ENCODE measurements at regions not wholly inside any gene's neighbourhood (a gene's known extent, or its start where the extent isn't known, plus 50 kb on each side); places are given as distances from the start of the nearest gene placed in this dataset.

GRCh38 chr14:63795532-63795931 lies 57.3 kb upstream of the SYNE2 start:
- no peak overlapping the region for H3K9ac ChIP-seq
- no peak overlapping the region for H3K27ac ChIP-seq
- peak; percentile 16 for DNase-seq
- H3K36me3 ChIP-seq (ENCODE audit: low read depth) = no peaks in the 10 kb centered on the region
- H3K79me2 ChIP-seq (ENCODE audit: insufficient read depth) = no peaks in the 10 kb centered on the region
- no peaks in the 10 kb centered on the region for H3K9me2 ChIP-seq (ENCODE audit: insufficient read depth)
- no peaks in the 10 kb centered on the region for H3K9me3 ChIP-seq (ENCODE audit: low read depth)
- H3K4me2 ChIP-seq (ENCODE audit: unreplicated experiment) = no peak overlapping the region
- H2AFZ ChIP-seq = no peak overlapping the region
- TF ChIP-seq EZH2 (IDR thresholded peaks at IDR 0.05; ENCODE audit: insufficient read depth, poor library complexity, severe bottlenecking) = no peak
- TF ChIP-seq EZH2phosphoT487 (IDR thresholded peaks at IDR 0.05; ENCODE audit: insufficient read depth, low read depth) = no peak
- in situ Hi-C loops (cut with MboI) = loop anchor here (5.0 kb wide), 1 partner anchor 507 kb away; no protein-coding TSS in a partner anchor
- H3K4me3 ChIP-seq = no peak overlapping the region
- H3F3A ChIP-seq (ENCODE audit: insufficient read depth) = no peaks in the 10 kb centered on the region
- H4K20me1 ChIP-seq (ENCODE audit: insufficient read depth) = no peaks in the 10 kb centered on the region
- peaks cover 4% of the 10 kb centered on the region; the same call in 1 of the 2 replicates for H3K27me3 ChIP-seq (replicated peaks; ENCODE audit: insufficient read depth)
- no peaks in the 10 kb centered on the region for H3K4me1 ChIP-seq (ENCODE audit: insufficient read depth)
- 22 to 24% methylated on average over 2 of the region's 2 CpGs for WGBS, 2 experiments (ENCODE audit: low coverage in 1 of 2, low lambda C conversion rate in 2 of 2, missing lambda C conversion rate in 2 of 2)

DNA sequence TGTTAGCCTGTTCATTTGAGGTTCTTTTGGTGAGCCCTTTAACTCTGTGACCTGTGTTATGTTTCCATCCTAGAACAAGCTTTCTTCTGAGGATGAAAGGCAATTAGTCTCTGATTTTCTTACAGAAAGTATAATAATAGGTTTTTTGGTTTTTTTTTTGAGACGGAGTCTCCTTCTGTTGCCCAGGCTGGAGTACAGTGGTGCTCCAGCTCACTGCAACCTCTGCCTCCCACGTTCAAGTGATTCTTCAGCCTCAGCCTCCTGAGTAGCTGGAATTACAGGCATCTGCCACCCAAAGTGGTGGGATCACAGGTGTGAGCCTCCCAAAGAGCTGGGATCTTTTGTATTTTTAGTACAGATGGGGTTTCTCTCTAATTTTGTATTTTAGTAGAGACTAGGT lies 52.7 kb upstream of the SYNE2 start:
- Histone ChIP-seq H3K27ac (no peak overlapping the region), H3K4me3 (peak overlapping the region; percentile 76)
- no peak for DNase-seq

GRCh38 chr14:63800651-63801375 lies 52.0 kb upstream of the SYNE2 start:
- Histone ChIP-seq H3K27me3 (replicated peaks; ENCODE audit: insufficient read depth) (no peaks in the 10 kb centered on the region), H3K4me3 (no peak overlapping the region), H3K9me2 (ENCODE audit: insufficient read depth) (no peaks in the 10 kb centered on the region), H3F3A (ENCODE audit: insufficient read depth) (no peaks in the 10 kb centered on the region), H3K4me2 (ENCODE audit: unreplicated experiment) (no peak overlapping the region), H3K27ac (no peak overlapping the region), H3K79me2 (ENCODE audit: insufficient read depth) (no peaks in the 10 kb centered on the region), H4K20me1 (ENCODE audit: insufficient read depth) (no peaks in the 10 kb centered on the region), H3K36me3 (ENCODE audit: low read depth) (no peaks in the 10 kb centered on the region), H2AFZ (peak overlapping the region; percentile 88; the same call in 1 of the 2 replicates), H3K9ac (no peak overlapping the region), H3K9me3 (ENCODE audit: low read depth) (no peaks in the 10 kb centered on the region), H3K4me1 (ENCODE audit: insufficient read depth) (no peaks in the 10 kb centered on the region)
- in situ Hi-C loops (cut with MboI) = no loop called here
- TF ChIP-seq EZH2phosphoT487 (IDR thresholded peaks at IDR 0.05; ENCODE audit: insufficient read depth, low read depth) (no peak), EZH2 (IDR thresholded peaks at IDR 0.05; ENCODE audit: insufficient read depth, poor library complexity, severe bottlenecking) (no peak)
- WGBS, 2 experiments (ENCODE audit: low coverage in 1 of 2, low lambda C conversion rate in 2 of 2, missing lambda C conversion rate in 2 of 2) = 61 to 69% methylated on average over 3 of the region's 3 CpGs
- no peak for DNase-seq

More for the DNA sequence above, 52.7 kb upstream of the SYNE2 start:
- Histone ChIP-seq H3K79me2 (ENCODE audit: insufficient read depth) (no peaks in the 10 kb centered on the region), H3K9me3 (ENCODE audit: low read depth) (no peaks in the 10 kb centered on the region), H3F3A (ENCODE audit: insufficient read depth) (no peaks in the 10 kb centered on the region), H3K9me2 (ENCODE audit: insufficient read depth) (no peaks in the 10 kb centered on the region), H3K27me3 (replicated peaks; ENCODE audit: insufficient read depth) (no peaks in the 10 kb centered on the region), H4K20me1 (ENCODE audit: insufficient read depth) (no peaks in the 10 kb centered on the region), H2AFZ (peak overlapping the region; percentile 88), H3K4me1 (ENCODE audit: insufficient read depth) (no peaks in the 10 kb centered on the region), H3K36me3 (ENCODE audit: low read depth) (no peaks in the 10 kb centered on the region), H3K9ac (peak overlapping the region; percentile 55; the same call in 1 of the 2 replicates), H3K4me2 (ENCODE audit: unreplicated experiment) (peak overlapping the region; percentile 93)
- WGBS, 2 experiments (ENCODE audit: low coverage in 1 of 2, low lambda C conversion rate in 2 of 2, missing lambda C conversion rate in 2 of 2) = 2 to 12% methylated on average over 2 of the region's 2 CpGs
- TF ChIP-seq EZH2 (IDR thresholded peaks at IDR 0.05; ENCODE audit: insufficient read depth, poor library complexity, severe bottlenecking) (no peak), EZH2phosphoT487 (IDR thresholded peaks at IDR 0.05; ENCODE audit: insufficient read depth, low read depth) (no peak)
- in situ Hi-C loops (cut with MboI) = no loop called here

All from GM23248 (cell line).